NB4 (cell line): ENCODE measurements at regions not wholly inside any gene's neighbourhood (a gene's known extent, or its start where the extent isn't known, plus 50 kb on each side); places are given as distances from the start of the nearest gene placed in this dataset.

Experiments
- DNase-seq: peaks from one replicate; pipeline ENCODE4 v3.0.0; 2010; ENCODE audit warnings: low read depth
- H3K4me3 ChIP-seq: one replicate; pipeline ENCODE4 v1.5.1; 2011; ENCODE audit warnings: mild to moderate bottlenecking, low read depth, low read length, moderate library complexity
- CTCF ChIP-seq: IDR thresholded peaks from one replicate; pipeline ENCODE4 v1.5.1; 2012; ENCODE audit warnings: low read depth, low read length
- MYC ChIP-seq: IDR thresholded peaks from 2 replicates; pipeline ENCODE4 v1.6.1; 2011; ENCODE audit warnings: low read depth, low read length
- POLR2A ChIP-seq: IDR thresholded peaks from 2 replicates; pipeline ENCODE4 v1.6.1; 2011; ENCODE audit warnings: mild to moderate bottlenecking; ENCODE audit not compliant: insufficient read length; ENCODE audit errors: extremely low read depth
- TF ChIP-seq, protein P1 (sequence below): IDR thresholded peaks from 2 replicates; pipeline ENCODE4 v1.6.1; 2011; ENCODE audit warnings: low read depth, low read length

GRCh38 chr3:106577241-106577640 lies 708.4 kb upstream of the CBLB start:
- TF ChIP-seq, protein P1, sequence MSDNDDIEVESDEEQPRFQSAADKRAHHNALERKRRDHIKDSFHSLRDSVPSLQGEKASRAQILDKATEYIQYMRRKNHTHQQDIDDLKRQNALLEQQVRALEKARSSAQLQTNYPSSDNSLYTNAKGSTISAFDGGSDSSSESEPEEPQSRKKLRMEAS, result no peak
- TF ChIP-seq CTCF (no peak), POLR2A (no peak), MYC (no peak)
- H3K4me3 ChIP-seq, result no peak overlapping the region
- no peak for DNase-seq

- TF ChIP-seq MYC, result no peak
- TF ChIP-seq POLR2A, result no peak
- TF ChIP-seq CTCF, result no peak
- TF ChIP-seq, protein P1, result no peak
- DNase-seq, result no peak
- no peak overlapping the region for H3K4me3 ChIP-seq
Observed at GRCh38 chr3:106578911-106579310, 710.1 kb upstream of the CBLB start.

DNA sequence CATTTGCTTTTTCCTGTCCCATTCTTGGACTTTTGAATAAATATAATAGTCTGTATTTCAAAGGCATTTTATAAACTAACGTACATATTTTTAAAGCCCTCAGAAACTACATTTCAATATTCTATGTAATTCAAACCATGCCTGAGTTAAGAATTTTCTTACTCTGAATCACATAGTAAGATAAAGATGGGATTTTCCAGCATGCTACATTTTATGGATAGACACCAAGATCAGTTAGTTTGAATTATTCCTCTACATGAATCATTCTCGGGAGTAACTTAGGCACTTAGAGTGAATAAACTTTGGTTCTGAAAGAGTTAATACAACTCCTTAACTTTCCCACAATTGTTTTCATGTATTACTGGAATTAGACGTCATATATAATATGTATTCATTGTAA lies 713.3 kb upstream of the CBLB start:
- no peak for DNase-seq
- TF ChIP-seq POLR2A, result no peak
- TF ChIP-seq, protein P1, result no peak
- TF ChIP-seq MYC, result no peak
- no peak for TF ChIP-seq CTCF
- H3K4me3 ChIP-seq, result no peak overlapping the region

- no peak for DNase-seq
- no peak overlapping the region for H3K4me3 ChIP-seq
- TF ChIP-seq CTCF, result no peak
- no peak for TF ChIP-seq POLR2A
- TF ChIP-seq MYC, result no peak
- TF ChIP-seq, protein P1, result no peak
Observed at GRCh38 chr3:106587551-106587950, 718.7 kb upstream of the CBLB start.

- DNase-seq, result no peak
- no peak overlapping the region for H3K4me3 ChIP-seq
- TF ChIP-seq, protein P1, result no peak
- no peak for TF ChIP-seq MYC
- no peak for TF ChIP-seq POLR2A
- no peak for TF ChIP-seq CTCF
Observed at GRCh38 chr3:106588739-106589138, 719.9 kb upstream of the CBLB start.

GRCh38 chr3:106589311-106589942 lies 720.6 kb upstream of the CBLB start:
- no peak overlapping the region for H3K4me3 ChIP-seq
- DNase-seq, result no peak
- TF ChIP-seq POLR2A (no peak), CTCF (no peak), MYC (no peak)
- TF ChIP-seq, protein P1, result no peak
